ENCODE measurements at regions not wholly inside any gene's neighbourhood (a gene's known extent, or its start where the extent isn't known, plus 50 kb on each side); places are given as distances from the start of the nearest gene placed in this dataset.

DNA sequence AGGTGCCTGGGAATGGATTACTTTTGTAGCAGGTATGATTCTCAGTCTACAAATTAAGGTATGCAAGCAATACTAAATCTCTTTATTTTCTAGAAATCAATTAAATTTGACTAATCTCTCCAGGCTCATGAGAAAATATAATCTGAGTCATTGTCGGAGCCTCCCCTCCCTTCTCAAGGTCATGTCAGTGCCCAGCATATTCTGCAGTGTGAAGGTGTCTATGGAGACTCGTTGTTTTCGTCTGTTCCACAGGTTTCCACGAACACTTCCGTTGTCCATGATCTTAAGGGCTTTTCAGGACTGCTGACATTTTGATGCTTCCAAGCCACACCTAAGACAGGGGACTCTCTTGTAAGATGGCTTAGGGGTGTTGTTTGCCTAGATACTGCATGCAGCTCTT lies 56.6 kb upstream of the SCOC start:
- no peak for DNase-seq (ENCODE audit: low read depth)

GRCh38 chr4:140315970-140316369 lies 57.5 kb upstream of the SCOC start:
- no peak for DNase-seq (ENCODE audit: low read depth)

- DNase-seq (ENCODE audit: low read depth) = no peak
These were observed 58.0 kb upstream of the SCOC start for GRCh38 chr4:140315438-140315837.

DNA sequence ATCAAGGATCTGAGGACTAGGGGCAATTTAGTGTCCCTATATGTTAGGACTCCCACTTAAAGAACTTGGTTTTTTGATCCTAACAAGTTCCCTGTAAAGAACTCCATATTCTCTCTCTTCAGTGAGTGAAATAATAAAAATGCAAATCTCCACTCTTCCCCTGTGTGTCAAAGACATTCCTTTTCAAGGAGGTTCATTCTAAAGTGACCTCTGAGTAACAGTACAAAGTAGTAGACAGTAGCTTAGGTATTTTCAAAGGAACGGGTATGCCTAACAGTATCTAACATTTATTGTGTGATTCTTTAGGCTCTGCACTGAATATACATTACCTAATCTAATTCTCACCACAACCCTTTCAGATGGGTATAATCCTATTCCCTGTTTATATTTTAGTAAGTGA lies 58.4 kb upstream of the SCOC start:
- no peak for DNase-seq (ENCODE audit: low read depth)

DNA sequence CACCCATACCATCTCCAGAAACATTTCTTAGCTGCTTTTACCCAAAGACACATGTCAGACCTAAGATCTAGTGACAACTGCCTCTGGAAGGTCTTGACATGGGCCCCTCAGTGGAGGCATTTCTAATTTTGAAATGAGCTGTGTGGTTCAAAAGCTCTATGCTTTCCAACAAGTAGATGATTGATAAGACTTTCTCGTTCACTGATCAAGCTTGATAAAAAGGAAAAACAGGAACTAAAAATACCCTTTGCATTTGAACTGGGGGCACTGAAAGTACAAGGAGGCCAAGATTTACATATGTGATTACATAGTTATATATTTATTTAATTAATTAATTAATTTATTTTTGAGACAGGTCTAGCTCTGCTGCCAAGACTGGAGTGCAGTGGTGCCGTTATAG lies 61.3 kb upstream of the SCOC start:
- no peak for DNase-seq (ENCODE audit: low read depth)

DNA sequence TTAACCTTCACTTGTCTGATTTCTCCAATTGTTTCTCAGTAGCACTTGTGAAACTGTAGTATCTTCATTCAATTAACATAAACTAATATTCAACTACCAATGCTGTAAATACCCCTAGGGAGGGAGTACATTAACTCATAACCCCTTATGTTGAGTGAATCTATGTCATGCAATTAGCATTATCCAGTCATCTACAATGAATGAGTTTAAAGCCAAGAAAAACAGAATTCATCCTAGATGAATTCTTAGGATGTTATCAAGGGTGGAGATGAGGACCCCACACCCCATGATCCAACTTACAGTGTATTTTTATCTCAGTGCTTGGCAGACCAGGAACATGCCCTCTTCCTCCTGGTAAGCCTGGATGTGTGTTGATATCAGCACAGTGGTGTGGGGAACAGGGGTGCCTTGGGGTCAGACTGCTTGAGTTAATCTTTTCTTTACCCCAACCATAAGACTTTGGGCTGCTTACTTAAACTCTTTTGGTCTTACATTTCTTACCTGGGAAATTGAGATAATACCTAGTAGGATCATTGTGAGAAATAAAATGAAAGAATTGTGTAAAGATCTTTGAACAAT lies 62.1 kb upstream of the SCOC start:
- no peak for DNase-seq (ENCODE audit: low read depth)

DNA sequence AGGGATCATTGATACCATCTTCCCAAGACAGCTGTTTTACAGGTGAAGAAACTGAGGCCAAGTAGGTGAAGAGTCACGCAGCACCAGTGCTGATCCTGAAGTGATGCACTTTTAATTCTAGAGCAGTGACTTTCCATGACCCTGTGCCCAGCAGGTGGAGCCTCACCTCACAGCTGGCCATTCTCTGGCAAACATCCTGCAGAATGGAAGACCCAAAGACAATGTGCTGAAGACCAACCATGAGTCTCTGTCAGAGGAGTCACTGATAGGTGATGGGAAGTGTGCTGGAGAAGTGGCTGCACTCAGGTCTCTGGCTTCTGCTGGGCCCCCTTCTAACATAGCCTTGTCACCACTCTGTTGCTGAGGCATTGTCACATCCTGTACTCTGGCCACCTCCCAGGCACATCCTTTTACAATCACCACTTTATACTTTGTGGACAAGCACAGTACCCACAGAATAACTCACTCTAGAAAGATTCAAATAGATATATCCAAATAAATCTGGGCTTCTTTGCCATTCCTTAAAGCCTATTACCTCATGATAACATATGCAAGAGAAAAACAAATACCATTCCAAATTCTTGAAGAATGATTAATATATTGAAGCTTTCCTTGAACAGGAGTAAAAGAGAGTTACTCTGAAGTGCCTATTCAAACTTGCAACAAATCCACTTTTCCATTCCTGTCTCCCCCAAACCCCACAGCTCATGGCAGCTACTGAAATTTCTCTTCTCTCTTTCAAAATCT lies 64.1 kb upstream of the SCOC start:
- DNase-seq (ENCODE audit: low read depth) = no peak

GRCh38 chr4:140308366-140309123 lies 64.9 kb upstream of the SCOC start:
- DNase-seq (ENCODE audit: low read depth) = peak; percentile 62

GRCh38 chr4:140305053-140305452 lies 68.4 kb upstream of the SCOC start:
- no peak for DNase-seq (ENCODE audit: low read depth)

DNA sequence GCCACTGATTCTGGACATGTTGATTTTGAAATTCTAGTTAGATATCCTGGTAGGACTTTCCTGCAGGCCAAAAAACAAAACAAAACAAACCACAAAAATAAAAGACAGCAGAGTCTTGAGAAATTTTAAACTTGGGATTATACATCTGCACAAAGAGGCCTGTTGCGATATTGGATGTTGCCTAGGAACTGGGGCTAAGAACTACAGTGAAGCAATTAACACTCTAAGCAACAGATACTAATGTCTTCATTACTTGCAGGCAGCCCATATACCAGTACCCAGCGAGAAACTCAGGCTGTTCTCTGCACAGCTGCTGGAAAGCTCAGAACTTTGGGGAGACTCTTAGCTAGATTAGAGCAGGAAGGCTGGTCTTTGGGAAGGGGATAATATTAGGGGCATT lies 69.1 kb upstream of the SCOC start:
- no peak for DNase-seq (ENCODE audit: low read depth)

GRCh38 chr4:140302151-140302859 lies 71.1 kb upstream of the SCOC start:
- DNase-seq (ENCODE audit: low read depth) = no peak

- DNase-seq (ENCODE audit: low read depth) = peak; percentile 73
These were observed 73.0 kb upstream of the SCOC start for GRCh38 chr4:140300271-140300970.

DNA sequence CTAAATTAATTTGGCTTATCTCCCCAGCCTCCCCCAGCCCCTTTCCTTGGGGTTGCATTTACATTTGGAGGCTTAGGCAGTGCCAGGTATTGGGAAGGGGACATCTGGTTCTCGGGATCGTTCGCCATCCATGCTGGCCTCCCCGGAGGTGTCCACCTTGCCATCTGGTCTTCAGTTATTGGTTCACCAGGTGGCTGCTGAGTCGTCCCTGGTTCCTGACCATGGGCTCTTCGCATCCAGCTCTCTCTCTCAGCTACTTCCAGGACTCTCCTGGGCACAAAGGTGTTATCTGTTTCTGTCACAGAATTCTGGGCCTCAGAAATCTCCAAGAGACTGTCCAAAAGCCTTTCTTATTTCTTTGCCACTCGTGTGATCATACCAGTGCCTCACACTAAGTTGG lies 75.4 kb upstream of the SCOC start:
- DNase-seq (ENCODE audit: low read depth) = no peak

DNA sequence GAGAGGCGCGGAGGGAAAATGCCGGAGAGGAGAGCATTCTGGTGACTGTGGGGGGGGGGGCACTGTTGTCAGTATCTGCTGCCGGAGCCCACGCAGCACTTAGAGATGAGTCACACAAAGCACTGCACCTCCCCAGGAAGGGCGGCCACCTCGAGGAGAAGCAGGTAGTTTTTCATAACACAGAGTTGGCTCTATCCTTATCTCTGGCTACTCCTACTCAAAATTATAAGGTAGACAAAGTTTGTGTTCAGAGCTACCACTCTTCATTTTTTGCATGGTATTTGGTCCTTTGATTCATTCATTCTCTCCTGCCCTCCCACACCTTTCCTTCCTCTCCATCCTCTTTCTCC lies 76.2 kb upstream of the SCOC start:
- DNase-seq (ENCODE audit: low read depth) = no peak

DNA sequence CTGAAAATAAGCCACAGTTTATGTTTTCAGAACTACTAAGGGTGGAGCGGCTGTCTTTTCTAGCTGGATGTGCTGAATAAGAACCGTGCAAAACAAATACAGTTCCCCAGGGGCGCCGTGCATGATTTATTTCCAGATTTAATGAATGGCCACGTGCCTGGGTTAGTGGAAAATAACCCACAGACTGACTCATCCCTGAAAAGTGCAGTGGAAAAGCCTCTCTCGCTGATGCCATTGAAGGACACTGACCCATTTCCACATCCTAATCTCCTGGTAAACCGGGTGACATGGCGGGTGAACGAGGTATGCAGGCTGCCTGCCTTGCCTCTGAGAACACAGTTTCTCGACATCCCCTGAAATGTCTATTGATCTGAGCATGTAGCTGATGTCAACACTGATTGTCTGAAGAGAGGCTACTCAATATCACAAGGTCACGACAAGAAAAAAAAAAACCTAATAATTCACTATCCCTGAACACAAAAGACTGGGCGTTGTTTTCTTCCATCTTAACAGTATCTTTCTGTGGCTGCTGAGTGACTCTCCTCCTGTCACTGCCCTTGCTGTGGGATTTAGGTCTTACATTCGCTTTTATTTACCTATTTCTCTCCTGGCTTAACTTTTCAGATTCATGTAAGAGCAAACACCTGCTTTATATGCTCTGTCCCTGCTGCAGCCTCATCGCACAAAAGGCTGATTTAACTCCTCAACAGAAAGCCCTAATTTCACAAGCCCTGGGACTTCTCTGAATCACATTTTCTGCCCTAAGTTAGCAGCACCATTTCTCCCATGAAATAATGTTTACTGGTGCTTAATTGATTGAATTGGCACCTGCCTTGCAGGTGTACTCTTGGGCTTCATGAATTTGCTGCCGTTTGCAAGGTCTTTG lies 76.9 kb upstream of the SCOC start:
- peak; percentile 87 for DNase-seq (ENCODE audit: low read depth)

- DNase-seq (ENCODE audit: low read depth) = no peak
These were observed 79.5 kb upstream of the SCOC start for GRCh38 chr4:140293979-140294378.

DNA sequence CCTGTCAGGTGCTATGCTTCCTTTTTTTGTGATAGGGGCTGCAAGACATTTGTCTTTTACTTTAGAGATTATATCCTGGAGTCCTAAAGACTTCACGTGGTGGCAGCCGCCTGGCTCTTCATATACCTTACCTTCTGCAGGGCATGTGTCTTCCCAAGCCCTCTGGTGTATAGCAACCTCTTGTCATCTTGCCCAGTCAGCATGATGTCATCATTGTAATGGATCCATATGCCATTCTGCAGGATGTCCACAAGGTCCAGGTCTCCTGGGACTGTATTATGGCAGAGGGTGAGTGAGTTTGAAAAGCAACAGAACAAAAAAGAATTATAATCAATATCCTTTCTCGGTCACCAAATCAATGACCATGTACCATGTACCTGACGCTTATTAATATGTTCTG lies 82.2 kb upstream of the SCOC start:
- no peak for DNase-seq (ENCODE audit: low read depth)

DNA sequence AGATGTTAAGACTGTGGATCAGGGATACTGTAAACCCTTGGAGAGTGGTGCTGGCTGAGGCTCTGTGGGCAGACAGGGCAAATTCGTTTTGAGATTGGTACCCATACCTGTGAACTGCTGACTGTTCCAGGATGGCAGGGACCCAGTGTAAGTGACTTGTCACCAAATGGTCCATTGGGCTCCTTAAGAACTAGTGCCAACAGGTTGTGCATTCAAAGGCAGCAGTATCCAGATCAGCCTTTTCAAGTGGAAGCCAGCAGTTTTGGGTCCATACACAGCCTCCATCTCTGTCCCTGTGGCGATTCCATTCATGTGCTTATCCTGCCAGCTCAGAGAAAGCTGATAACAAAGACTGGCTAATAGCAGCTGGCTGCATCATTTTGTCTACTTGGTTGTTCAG lies 84.0 kb upstream of the SCOC start:
- no peak for DNase-seq (ENCODE audit: low read depth)

DNA sequence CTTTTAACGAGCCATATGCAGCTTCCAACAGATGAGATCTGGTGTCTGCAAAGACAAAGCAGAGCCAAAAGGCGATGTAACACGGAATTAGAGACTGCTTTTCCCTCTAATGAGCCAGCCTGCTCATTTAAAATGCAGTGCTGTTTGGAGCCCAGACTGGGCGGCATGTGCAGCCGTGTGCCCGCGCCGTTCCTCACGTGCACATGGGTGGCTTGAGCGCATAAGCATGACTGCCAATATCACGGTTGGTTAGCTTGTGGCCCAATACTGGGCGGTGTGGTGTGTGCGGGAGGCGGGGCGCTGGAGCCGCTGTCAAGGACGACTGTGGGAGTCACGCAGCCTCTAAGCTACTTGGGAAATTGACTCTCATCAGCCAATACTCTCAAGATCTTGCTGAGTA lies 87.0 kb upstream of the SCOC start:
- no peak for DNase-seq (ENCODE audit: low read depth)

DNA sequence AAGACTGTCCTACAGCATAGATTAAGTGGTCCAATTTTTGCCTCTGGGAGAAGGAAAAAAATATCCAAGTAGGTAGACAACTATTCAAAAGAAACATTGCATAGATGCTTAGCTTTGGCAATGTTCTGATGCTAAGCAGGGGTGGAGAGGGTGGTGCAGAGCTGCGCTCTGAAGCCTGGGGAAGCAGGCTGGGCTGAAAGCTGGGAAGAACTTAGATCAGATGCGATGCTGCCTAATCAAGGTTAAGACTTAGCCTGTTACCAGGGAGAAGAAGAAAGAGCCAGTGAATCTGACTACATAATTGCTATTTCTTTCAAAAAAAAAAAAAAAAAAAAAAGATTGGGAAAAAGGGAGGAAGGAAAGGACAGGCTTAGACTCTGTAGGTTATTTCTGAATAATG lies 89.0 kb upstream of the SCOC start:
- DNase-seq (ENCODE audit: low read depth) = no peak

GRCh38 chr4:140281828-140282552 lies 91.5 kb upstream of the SCOC start:
- no peak for DNase-seq (ENCODE audit: low read depth)

Data from HS-27A (cell line).